Glutamatergic neuron (in vitro differentiated cells): ENCODE measurements at regions not wholly inside any gene's neighbourhood (a gene's known extent, or its start where the extent isn't known, plus 50 kb on each side); places are given as distances from the start of the nearest gene placed in this dataset.

ENCODE experiments used
- DNase-seq: peaks from one replicate; pipeline ENCODE4 v3.0.0; 2022
- H3K27ac Mint-ChIP-seq: one replicate; pipeline ENCODE4 v1.8.0; 2020; ENCODE audit warnings: mild to moderate bottlenecking, mixed read lengths, inconsistent platforms; ENCODE audit not compliant: unreplicated experiment
- H3K27me3 Mint-ChIP-seq: one replicate; pipeline ENCODE4 v1.8.0; 2020; ENCODE audit warnings: mild to moderate bottlenecking, moderate library complexity, mixed read lengths, inconsistent platforms; ENCODE audit not compliant: unreplicated experiment
- H3K36me3 Mint-ChIP-seq: one replicate; pipeline ENCODE4 v1.8.0; 2020; ENCODE audit warnings: mild to moderate bottlenecking, mixed read lengths, inconsistent platforms; ENCODE audit not compliant: unreplicated experiment
- H3K4me1 Mint-ChIP-seq: one replicate; pipeline ENCODE4 v1.8.0; 2020; ENCODE audit warnings: mild to moderate bottlenecking, low read depth, mixed read lengths, inconsistent platforms; ENCODE audit not compliant: unreplicated experiment
- H3K4me3 Mint-ChIP-seq: one replicate; pipeline ENCODE4 v1.8.0; 2020; ENCODE audit warnings: mild to moderate bottlenecking, mixed read lengths, inconsistent platforms; ENCODE audit not compliant: unreplicated experiment
- H3K9me3 Mint-ChIP-seq: one replicate; pipeline ENCODE4 v1.8.0; 2020; ENCODE audit warnings: mild to moderate bottlenecking, moderate library complexity, mixed read lengths, inconsistent platforms; ENCODE audit not compliant: unreplicated experiment
- CTCF ChIP-seq: fragments of 200-600 bp; sonication (generic); IDR thresholded peaks from one replicate; pipeline ENCODE4 v1.5.0; 2021; ENCODE audit not compliant: partially characterized antibody, unreplicated experiment

DNA sequence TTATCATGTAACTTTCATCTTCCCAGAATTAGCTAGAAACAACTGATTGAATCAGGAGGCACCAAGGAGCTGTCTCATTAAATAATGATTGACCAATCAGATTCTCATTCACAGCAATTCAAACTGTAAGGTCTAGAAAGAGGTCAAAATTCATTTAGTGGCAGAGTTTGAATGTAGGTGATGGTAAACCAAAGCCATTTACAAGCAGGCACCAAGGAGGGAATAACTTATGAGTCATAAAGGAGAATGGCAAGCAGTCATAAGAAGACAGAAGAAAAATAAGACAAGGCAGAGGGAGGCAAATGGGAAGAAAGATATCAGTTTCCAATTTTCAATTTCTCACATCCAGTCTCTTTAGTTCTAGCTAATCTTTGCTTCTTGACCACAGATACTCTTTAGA, 52.9 kb upstream of the DEFB112 start:
- DNase-seq: no peak
- Mint-ChIP-seq H3K36me3 (no peaks in the 10 kb centered on the region), H3K4me1 (peaks cover 7% of the 10 kb centered on the region), H3K9me3 (no peaks in the 10 kb centered on the region), H3K27ac (no peak overlapping the region), H3K27me3 (no peaks in the 10 kb centered on the region), H3K4me3 (no peak overlapping the region)
- TF ChIP-seq CTCF: no peak

DNA sequence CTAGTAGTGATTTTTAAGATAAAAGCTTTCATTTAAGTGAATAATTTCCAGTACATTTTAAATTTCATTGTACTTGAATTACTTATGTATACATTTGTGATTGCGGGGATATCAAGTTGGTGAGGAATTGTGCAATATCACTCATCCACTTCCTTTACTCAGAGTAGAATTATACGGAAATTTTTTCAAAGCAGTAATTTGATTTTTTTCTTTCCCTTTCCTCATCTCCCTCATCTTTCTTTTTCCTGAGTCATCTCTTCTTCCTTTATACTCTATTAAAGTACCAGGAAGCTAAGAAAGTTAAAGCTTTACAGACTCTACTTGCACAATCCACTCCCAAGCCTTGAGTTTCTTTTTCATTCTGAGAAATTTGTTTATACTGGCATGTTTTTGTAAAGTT, 60.9 kb upstream of the DEFB112 start:
- no peaks in the 10 kb centered on the region for H3K27me3 Mint-ChIP-seq
- H3K4me1 Mint-ChIP-seq: peaks cover 13% of the 10 kb centered on the region
- no peak overlapping the region for H3K4me3 Mint-ChIP-seq
- no peaks in the 10 kb centered on the region for H3K9me3 Mint-ChIP-seq
- TF ChIP-seq CTCF: no peak
- no peaks in the 10 kb centered on the region for H3K36me3 Mint-ChIP-seq
- no peak for DNase-seq
- no peak overlapping the region for H3K27ac Mint-ChIP-seq

GRCh38 chr6:50112981-50113857, 63.5 kb upstream of the DEFB112 start:
- no peaks in the 10 kb centered on the region for H3K9me3 Mint-ChIP-seq
- DNase-seq: no peak
- no peak for TF ChIP-seq CTCF
- H3K27me3 Mint-ChIP-seq: no peaks in the 10 kb centered on the region
- no peak overlapping the region for H3K4me3 Mint-ChIP-seq
- H3K36me3 Mint-ChIP-seq: no peaks in the 10 kb centered on the region
- peak overlapping the region; percentile 84 for H3K27ac Mint-ChIP-seq
- peaks cover 8% of the 10 kb centered on the region for H3K4me1 Mint-ChIP-seq

GRCh38 chr6:50116390-50116789, 66.7 kb upstream of the DEFB112 start:
- Mint-ChIP-seq H3K9me3 (no peaks in the 10 kb centered on the region), H3K4me1 (peaks cover 8% of the 10 kb centered on the region), H3K36me3 (no peaks in the 10 kb centered on the region), H3K4me3 (no peak overlapping the region), H3K27ac (no peak overlapping the region), H3K27me3 (no peaks in the 10 kb centered on the region)
- DNase-seq: no peak
- no peak for TF ChIP-seq CTCF

DNA sequence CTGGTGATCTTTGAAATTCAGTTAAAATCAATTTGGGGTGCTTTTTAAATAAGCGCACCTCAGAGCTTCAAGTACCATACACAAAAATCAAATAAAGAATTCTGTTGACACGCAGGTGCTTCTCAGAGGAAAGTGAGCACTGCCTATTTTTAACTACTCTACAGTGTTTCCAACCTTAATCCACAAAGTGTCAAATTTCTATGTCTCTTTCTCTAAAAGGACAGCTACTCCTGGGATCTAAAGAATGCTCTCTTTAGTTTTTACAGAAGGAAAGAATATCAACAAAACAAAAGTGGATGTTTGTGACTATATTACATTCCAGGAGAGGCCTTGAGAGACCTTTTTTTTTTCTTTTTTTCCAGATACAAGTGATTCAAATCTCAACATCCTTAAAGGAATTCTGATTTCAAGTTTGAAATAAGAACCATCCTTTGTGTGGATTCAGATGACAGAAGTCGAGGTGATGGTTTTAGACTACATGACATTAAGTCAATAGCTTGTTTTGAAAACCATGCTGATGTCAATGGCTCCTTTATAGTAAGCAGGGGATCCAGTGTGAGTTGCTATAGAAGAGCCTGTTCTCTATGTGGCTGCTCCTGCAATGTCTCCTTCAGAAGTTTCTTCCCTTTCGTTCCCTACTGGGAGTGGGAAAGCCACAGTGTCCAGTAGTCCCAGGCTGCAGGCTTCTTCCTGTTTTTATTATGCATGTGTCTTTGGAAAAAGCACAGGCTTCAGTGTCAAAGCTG, 67.2 kb upstream of the DEFB112 start:
- Mint-ChIP-seq H3K4me3 (no peak overlapping the region), H3K4me1 (peaks cover 8% of the 10 kb centered on the region), H3K27me3 (no peaks in the 10 kb centered on the region), H3K9me3 (no peaks in the 10 kb centered on the region), H3K36me3 (no peaks in the 10 kb centered on the region), H3K27ac (no peak overlapping the region)
- no peak for TF ChIP-seq CTCF
- no peak for DNase-seq
